ENCODE measurements at regions not wholly inside any gene's neighbourhood (a gene's known extent, or its start where the extent isn't known, plus 50 kb on each side); places are given as distances from the start of the nearest gene placed in this dataset.

DNA sequence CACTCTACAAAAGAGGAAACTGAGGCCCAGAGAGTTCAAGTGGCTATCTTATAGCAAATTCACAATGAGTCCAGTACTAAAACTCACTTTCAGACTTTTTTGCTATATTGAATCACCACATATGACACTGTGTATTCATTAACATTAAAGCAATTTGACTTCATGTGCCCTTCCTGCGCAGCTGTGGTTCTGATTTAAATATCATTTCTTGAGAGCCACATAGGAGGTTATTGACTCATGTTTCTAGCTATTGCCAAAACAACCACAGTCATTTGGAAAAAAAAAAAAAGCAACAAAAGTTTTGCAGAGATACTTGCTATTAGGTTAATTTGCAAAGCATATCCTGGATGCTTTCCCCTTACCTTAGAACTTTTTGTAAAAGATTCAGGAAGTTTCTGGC lies 341.2 kb downstream of the PIK3C3 start:
- H3K4me3 ChIP-seq (ENCODE audit: low read length) = no peak overlapping the region
- no peak overlapping the region for H3K4me2 ChIP-seq (ENCODE audit: low read length)
- H3K27me3 ChIP-seq (ENCODE audit: control insufficient read depth, low read length) = no peaks in the 10 kb centered on the region
- no peaks in the 10 kb centered on the region for H3F3A ChIP-seq (ENCODE audit: control insufficient read depth, insufficient read depth)
- no peaks in the 10 kb centered on the region for H3K4me1 ChIP-seq (ENCODE audit: control insufficient read depth, low read length)
- H3K9me2 ChIP-seq (replicated peaks; ENCODE audit: control insufficient read depth, low read length) = no peaks in the 10 kb centered on the region
- no peaks in the 10 kb centered on the region for H4K20me1 ChIP-seq (ENCODE audit: control insufficient read depth, insufficient read depth, low read depth, low read length)
- TF ChIP-seq, protein P1, sequence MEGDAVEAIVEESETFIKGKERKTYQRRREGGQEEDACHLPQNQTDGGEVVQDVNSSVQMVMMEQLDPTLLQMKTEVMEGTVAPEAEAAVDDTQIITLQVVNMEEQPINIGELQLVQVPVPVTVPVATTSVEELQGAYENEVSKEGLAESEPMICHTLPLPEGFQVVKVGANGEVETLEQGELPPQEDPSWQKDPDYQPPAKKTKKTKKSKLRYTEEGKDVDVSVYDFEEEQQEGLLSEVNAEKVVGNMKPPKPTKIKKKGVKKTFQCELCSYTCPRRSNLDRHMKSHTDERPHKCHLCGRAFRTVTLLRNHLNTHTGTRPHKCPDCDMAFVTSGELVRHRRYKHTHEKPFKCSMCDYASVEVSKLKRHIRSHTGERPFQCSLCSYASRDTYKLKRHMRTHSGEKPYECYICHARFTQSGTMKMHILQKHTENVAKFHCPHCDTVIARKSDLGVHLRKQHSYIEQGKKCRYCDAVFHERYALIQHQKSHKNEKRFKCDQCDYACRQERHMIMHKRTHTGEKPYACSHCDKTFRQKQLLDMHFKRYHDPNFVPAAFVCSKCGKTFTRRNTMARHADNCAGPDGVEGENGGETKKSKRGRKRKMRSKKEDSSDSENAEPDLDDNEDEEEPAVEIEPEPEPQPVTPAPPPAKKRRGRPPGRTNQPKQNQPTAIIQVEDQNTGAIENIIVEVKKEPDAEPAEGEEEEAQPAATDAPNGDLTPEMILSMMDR (IDR thresholded peaks at IDR 0.05; ENCODE audit: low read depth, low read length, poor library complexity, severe bottlenecking) = no peak
- no peak for TF ChIP-seq EZH2phosphoT487 (IDR thresholded peaks at IDR 0.05; ENCODE audit: borderline replicate concordance, low read length)
- no peaks in the 10 kb centered on the region for H3K9me3 ChIP-seq (ENCODE audit: control insufficient read depth, insufficient read depth, low read length)
- H3K36me3 ChIP-seq (ENCODE audit: control insufficient read depth, low read length) = no peaks in the 10 kb centered on the region
- H3K79me2 ChIP-seq (ENCODE audit: control insufficient read depth, low read length) = no peaks in the 10 kb centered on the region
- H3K27ac ChIP-seq (ENCODE audit: low read depth, low read length) = no peak overlapping the region

DNA sequence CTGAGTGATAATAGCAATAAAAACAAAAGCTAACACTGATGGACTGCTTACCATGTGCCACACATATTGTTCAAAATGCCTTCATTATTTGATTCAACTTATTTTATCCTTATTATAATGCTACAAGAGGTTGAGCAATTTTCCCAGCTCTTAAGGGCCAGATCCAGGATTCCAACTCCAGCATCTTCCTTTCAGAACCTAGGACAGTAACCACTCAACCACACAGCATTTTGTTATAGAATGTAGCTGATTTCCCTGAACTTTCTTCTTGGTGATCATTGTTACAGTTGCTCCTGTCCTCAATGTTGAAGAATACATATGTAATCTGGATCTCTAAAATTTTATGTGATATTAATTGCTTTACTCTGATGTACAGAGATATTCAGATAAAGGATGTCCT lies 341.7 kb downstream of the PIK3C3 start:
- H4K20me1 ChIP-seq (ENCODE audit: control insufficient read depth, insufficient read depth, low read depth, low read length) = no peaks in the 10 kb centered on the region
- no peak overlapping the region for H3K4me3 ChIP-seq (ENCODE audit: low read length)
- H3K27me3 ChIP-seq (ENCODE audit: control insufficient read depth, low read length) = no peaks in the 10 kb centered on the region
- no peak overlapping the region for H3K27ac ChIP-seq (ENCODE audit: low read depth, low read length)
- no peaks in the 10 kb centered on the region for H3K79me2 ChIP-seq (ENCODE audit: control insufficient read depth, low read length)
- H3K36me3 ChIP-seq (ENCODE audit: control insufficient read depth, low read length) = no peaks in the 10 kb centered on the region
- no peaks in the 10 kb centered on the region for H3K4me1 ChIP-seq (ENCODE audit: control insufficient read depth, low read length)
- H3F3A ChIP-seq (ENCODE audit: control insufficient read depth, insufficient read depth) = no peaks in the 10 kb centered on the region
- no peak for TF ChIP-seq EZH2phosphoT487 (IDR thresholded peaks at IDR 0.05; ENCODE audit: borderline replicate concordance, low read length)
- TF ChIP-seq, protein P1 (IDR thresholded peaks at IDR 0.05; ENCODE audit: low read depth, low read length, poor library complexity, severe bottlenecking) = no peak
- H3K4me2 ChIP-seq (ENCODE audit: low read length) = no peak overlapping the region
- H3K9me3 ChIP-seq (ENCODE audit: control insufficient read depth, insufficient read depth, low read length) = no peaks in the 10 kb centered on the region
- H3K9me2 ChIP-seq (replicated peaks; ENCODE audit: control insufficient read depth, low read length) = no peaks in the 10 kb centered on the region

DNA sequence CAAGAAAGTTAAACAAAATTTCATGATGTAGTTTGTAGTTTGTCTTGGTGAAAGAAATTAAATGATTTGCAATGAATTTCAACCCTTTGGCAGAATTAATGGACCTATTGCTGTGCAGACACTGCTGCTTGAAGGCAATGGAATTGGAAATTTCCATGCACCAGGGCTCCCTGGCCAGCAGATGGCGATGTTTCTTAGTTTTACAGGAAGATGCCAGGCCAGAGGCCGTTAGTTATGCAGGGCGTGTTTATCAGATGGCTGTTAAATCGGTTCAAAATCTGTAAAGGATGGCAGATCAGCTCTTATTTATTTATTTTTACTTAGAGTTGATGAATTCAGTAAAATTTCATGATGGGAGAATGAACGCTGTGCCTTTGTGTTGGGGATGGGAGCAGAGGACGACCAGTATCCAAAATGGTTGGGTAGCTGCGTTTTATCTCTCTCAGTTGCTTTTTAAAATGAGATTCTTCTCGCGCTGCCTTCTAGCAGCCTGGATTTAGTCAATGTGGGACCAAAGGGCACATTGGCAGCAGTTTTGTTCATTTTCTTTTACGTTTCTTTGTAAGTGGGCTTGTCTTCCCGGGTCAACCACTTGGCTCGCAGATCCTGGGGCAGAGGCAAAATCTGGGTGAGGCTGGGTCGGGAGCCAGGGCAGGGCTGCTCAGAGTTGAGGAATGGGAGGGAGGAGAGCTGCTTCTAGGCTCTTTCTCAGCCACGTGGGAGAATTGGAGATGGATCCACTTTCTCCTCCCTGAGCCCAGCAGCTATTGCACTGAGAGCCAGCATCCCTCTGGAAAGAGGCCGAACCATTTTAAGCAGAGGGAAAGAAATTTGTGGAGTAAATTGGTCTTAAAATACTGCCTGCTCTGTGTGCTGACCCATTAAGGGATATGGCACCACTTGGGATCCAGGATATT lies 344.0 kb downstream of the PIK3C3 start:
- H3K4me2 ChIP-seq (ENCODE audit: low read length) = no peak overlapping the region
- H3K27me3 ChIP-seq (ENCODE audit: control insufficient read depth, low read length) = no peaks in the 10 kb centered on the region
- TF ChIP-seq, protein P1 (IDR thresholded peaks at IDR 0.05; ENCODE audit: low read depth, low read length, poor library complexity, severe bottlenecking) = peak; percentile 79
- TF ChIP-seq EZH2phosphoT487 (IDR thresholded peaks at IDR 0.05; ENCODE audit: borderline replicate concordance, low read length) = no peak

More for the DNA sequence above, 344.0 kb downstream of the PIK3C3 start:
- H4K20me1 ChIP-seq (ENCODE audit: control insufficient read depth, insufficient read depth, low read depth, low read length) = no peaks in the 10 kb centered on the region
- H3K9me3 ChIP-seq (ENCODE audit: control insufficient read depth, insufficient read depth, low read length) = no peaks in the 10 kb centered on the region
- no peaks in the 10 kb centered on the region for H3K79me2 ChIP-seq (ENCODE audit: control insufficient read depth, low read length)
- H3K9me2 ChIP-seq (replicated peaks; ENCODE audit: control insufficient read depth, low read length) = no peaks in the 10 kb centered on the region
- no peaks in the 10 kb centered on the region for H3K36me3 ChIP-seq (ENCODE audit: control insufficient read depth, low read length)
- H3K4me3 ChIP-seq (ENCODE audit: low read length) = no peak overlapping the region
- H3K4me1 ChIP-seq (ENCODE audit: control insufficient read depth, low read length) = no peaks in the 10 kb centered on the region
- no peak overlapping the region for H3K27ac ChIP-seq (ENCODE audit: low read depth, low read length)
- no peaks in the 10 kb centered on the region for H3F3A ChIP-seq (ENCODE audit: control insufficient read depth, insufficient read depth)

All from DOHH2 (cell line).